ENCODE measurements at regions not wholly inside any gene's neighbourhood (a gene's known extent, or its start where the extent isn't known, plus 50 kb on each side); places are given as distances from the start of the nearest gene placed in this dataset.

- Histone ChIP-seq H3K56ac (ENCODE audit: extremely low read depth, insufficient read depth, low read length) (no peak overlapping the region), H2AK5ac (ENCODE audit: low read depth, low read length) (0 out of 2 replicates have a peak overlapping the region, but pooled peaks have one; percentile 41), H4K8ac (ENCODE audit: low read depth in 2 of 2, low read length in 2 of 2) (peak overlapping the region; percentile 12 to 84; a peak in 1 of 4 replicates), H3K9me3 (ENCODE audit: control insufficient read depth, insufficient read depth, low read length) (no peaks in the 10 kb centered on the region), H3K27ac (ENCODE audit: insufficient read depth, low read length) (peak overlapping the region; percentile 50; the same call in 1 of the 2 replicates), H2BK20ac (ENCODE audit: low read depth, low read length) (peak overlapping the region; percentile 28; the same call in 1 of the 2 replicates), H3K23ac (ENCODE audit: low read depth, low read length) (no peak overlapping the region), H3K14ac (replicated peaks; ENCODE audit: low read depth, low read length) (peak overlapping the region; percentile 18; the same call in 1 of the 2 replicates), H2BK15ac (ENCODE audit: low read depth, low read length) (no peak overlapping the region), H3K27me3 (ENCODE audit: control insufficient read depth, insufficient read depth, low read length) (no peaks in the 10 kb centered on the region), H2BK5ac (ENCODE audit: low read depth, low read length, poor library complexity, severe bottlenecking) (peak overlapping the region; percentile 46), H4K20me1 (ENCODE audit: insufficient read depth, low read length) (no peaks in the 10 kb centered on the region), H4K5ac (ENCODE audit: low read depth, low read length) (peak overlapping the region; percentile 4; the same call in 1 of the 2 replicates), H3K9me1 (ENCODE audit: insufficient read depth, low read length) (no peaks in the 10 kb centered on the region), H2BK120ac (ENCODE audit: low read depth, low read length) (peak overlapping the region; percentile 57), H3K36me3 (ENCODE audit: control insufficient read depth, insufficient read depth, low read length) (no peaks in the 10 kb centered on the region), H3K4ac (ENCODE audit: low read depth, low read length) (peak overlapping the region; percentile 57), H3K79me1 (ENCODE audit: low read depth in 1 of 2, low read length in 2 of 2) (no peaks in the 10 kb centered on the region), H3K4me1 (ENCODE audit: control insufficient read depth, insufficient read depth, low read length) (peaks cover 2% of the 10 kb centered on the region; the same call in 1 of the 2 replicates), H3K18ac (ENCODE audit: low read depth, low read length) (peak overlapping the region; percentile 53), H4K91ac (ENCODE audit: insufficient read depth, low read depth, low read length) (peak overlapping the region; percentile 46), H3K4me2 (ENCODE audit: low read depth, low read length) (0 out of 2 replicates have a peak overlapping the region, but pooled peaks have one; percentile 16), H2AFZ (replicated peaks; ENCODE audit: low read length, poor library complexity) (peak overlapping the region; percentile 82), H2AK9ac (replicated peaks; ENCODE audit: low read depth, low read length, poor library complexity) (peak overlapping the region; percentile 53), H3K9ac (ENCODE audit: low read depth, low read length) (no peak overlapping the region), H3K4me3 (ENCODE audit: insufficient read depth, low read depth, low read length) (no peak overlapping the region)
- TF ChIP-seq ELK1 (IDR thresholded peaks at IDR 0.05; ENCODE audit: borderline replicate concordance, low read depth, low read length): no peak
- peak; percentile 92 for TF ChIP-seq FOS (IDR thresholded peaks at IDR 0.05; ENCODE audit: low read depth, low read length)
- TF ChIP-seq CEBPB (IDR thresholded peaks at IDR 0.05; ENCODE audit: low read depth, low read length): peak; percentile 52; the same call in 1 of the 2 replicates
- peak; percentile 49 for TF ChIP-seq RCOR1 (IDR thresholded peaks at IDR 0.05; ENCODE audit: insufficient replicate concordance, low read length)
- TF ChIP-seq RAD21 (IDR thresholded peaks at IDR 0.05; ENCODE audit: low read length): peak; percentile 30
- TF ChIP-seq MAZ (IDR thresholded peaks at IDR 0.05; ENCODE audit: borderline replicate concordance, low read depth, low read length): no peak
- TF ChIP-seq CHD1 (IDR thresholded peaks at IDR 0.05; ENCODE audit: low read depth, low read length): no peak
- TF ChIP-seq POLR2A (IDR thresholded peaks at IDR 0.05; ENCODE audit: low read depth, low read length): no peak
- TF ChIP-seq CTCF (conservative IDR thresholded peaks at IDR 0.05; ENCODE audit: low read depth, low read length): no peak
- peak; percentile 75 for TF ChIP-seq MAFK (IDR thresholded peaks at IDR 0.05; ENCODE audit: low read depth, low read length)
- peak; percentile 49 for TF ChIP-seq BHLHE40 (IDR thresholded peaks at IDR 0.05; ENCODE audit: low read depth, low read length)
- in situ Hi-C loops (cut with MboI; ENCODE audit: low sequenced_read_pairs) (no loop called here), dilution Hi-C loops (cut with HindIII; ENCODE audit: low sequenced_read_pairs, unreplicated experiment) (no loop called here), intact Hi-C loops (cut with micrococcal nuclease) (loop anchor here (5.0 kb wide), 3 partner anchors 127 to 423 kb away; partner anchors contain the start of gene JAG1)
- POLR2A ChIA-PET (ENCODE audit: unreplicated experiment): interaction anchor here (0.6 kb wide), 1 partner anchor 26 kb away, joined by 3 read pairs; no protein-coding TSS in a partner anchor
- DNase-seq (peak; percentile 94), ATAC-seq (ENCODE audit: low read depth) (peak; percentile 96)
- CTCF ChIA-PET: no interaction called here
- WGBS, 2 experiments (ENCODE audit: extremely low coverage in 2 of 2, insufficient read length in 1 of 2): 100% methylated on average over 1 of the region's 6 CpGs; no CpG with 5 or more reads in 1 of the 2 experiments
- BruUV-seq (replicated peaks): no TSS peak
These were observed 175.1 kb upstream of the JAG1 start for GRCh38 chr20:10848810-10849370.
